Osteocyte (in vitro differentiated cells): ENCODE measurements at regions not wholly inside any gene's neighbourhood (a gene's known extent, or its start where the extent isn't known, plus 50 kb on each side); places are given as distances from the start of the nearest gene placed in this dataset.

Source experiments
- DNase-seq: peaks from one replicate; pipeline ENCODE4 v3.0.0; 2021; ENCODE audit warnings: mixed read lengths; ENCODE audit not compliant: unreplicated experiment; ENCODE audit errors: extremely low spot score
- H3K27ac Mint-ChIP-seq: one replicate; pipeline ENCODE4 v1.8.0; 2021; ENCODE audit warnings: mild to moderate bottlenecking, mixed read lengths; ENCODE audit not compliant: unreplicated experiment
- H3K27me3 Mint-ChIP-seq: one replicate; pipeline ENCODE4 v1.8.0; 2021; ENCODE audit warnings: mixed read lengths; ENCODE audit not compliant: unreplicated experiment
- H3K36me3 Mint-ChIP-seq: one replicate; pipeline ENCODE4 v1.8.0; 2021; ENCODE audit warnings: mixed read lengths; ENCODE audit not compliant: unreplicated experiment
- H3K4me1 Mint-ChIP-seq: one replicate; pipeline ENCODE4 v1.8.0; 2021; ENCODE audit warnings: mixed read lengths; ENCODE audit not compliant: unreplicated experiment
- H3K4me3 Mint-ChIP-seq: one replicate; pipeline ENCODE4 v1.8.0; 2021; ENCODE audit warnings: mild to moderate bottlenecking, moderate library complexity, mixed read lengths; ENCODE audit not compliant: unreplicated experiment
- H3K9me3 Mint-ChIP-seq: one replicate; pipeline ENCODE4 v1.8.0; 2021; ENCODE audit warnings: mixed read lengths; ENCODE audit not compliant: unreplicated experiment
- TF ChIP-seq, protein P1 (sequence below): fragments of 200-600 bp; sonication (generic); IDR thresholded peaks from 2 replicates; pipeline ENCODE4 v1.5.0; 2021; ENCODE audit warnings: antibody characterized with exemption, mild to moderate bottlenecking, moderate library complexity

DNA sequence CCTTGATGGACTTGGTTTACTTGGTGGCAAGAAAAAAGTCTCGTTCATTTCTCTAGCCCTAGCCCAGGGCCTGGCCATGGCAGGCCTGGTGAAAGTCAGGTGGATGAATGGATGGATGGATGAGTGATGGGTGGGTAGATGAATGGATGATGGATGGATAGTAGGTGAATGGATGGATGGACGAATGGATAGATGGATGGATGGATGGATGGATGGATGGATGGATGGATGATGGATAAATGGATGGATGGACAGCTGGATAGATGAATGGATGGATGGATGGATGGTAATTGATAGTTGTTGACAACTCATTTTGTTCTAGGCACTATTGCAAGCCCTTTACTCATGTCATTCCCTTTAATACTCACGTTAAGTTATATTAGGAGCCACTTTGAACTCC, 86.1 kb upstream of the ANO1 start:
- Mint-ChIP-seq H3K27ac (no peak overlapping the region), H3K27me3 (peaks cover 60% of the 10 kb centered on the region), H3K4me3 (no peak overlapping the region), H3K4me1 (no peaks in the 10 kb centered on the region), H3K36me3 (no peaks in the 10 kb centered on the region), H3K9me3 (no peaks in the 10 kb centered on the region)
- TF ChIP-seq, protein P1, sequence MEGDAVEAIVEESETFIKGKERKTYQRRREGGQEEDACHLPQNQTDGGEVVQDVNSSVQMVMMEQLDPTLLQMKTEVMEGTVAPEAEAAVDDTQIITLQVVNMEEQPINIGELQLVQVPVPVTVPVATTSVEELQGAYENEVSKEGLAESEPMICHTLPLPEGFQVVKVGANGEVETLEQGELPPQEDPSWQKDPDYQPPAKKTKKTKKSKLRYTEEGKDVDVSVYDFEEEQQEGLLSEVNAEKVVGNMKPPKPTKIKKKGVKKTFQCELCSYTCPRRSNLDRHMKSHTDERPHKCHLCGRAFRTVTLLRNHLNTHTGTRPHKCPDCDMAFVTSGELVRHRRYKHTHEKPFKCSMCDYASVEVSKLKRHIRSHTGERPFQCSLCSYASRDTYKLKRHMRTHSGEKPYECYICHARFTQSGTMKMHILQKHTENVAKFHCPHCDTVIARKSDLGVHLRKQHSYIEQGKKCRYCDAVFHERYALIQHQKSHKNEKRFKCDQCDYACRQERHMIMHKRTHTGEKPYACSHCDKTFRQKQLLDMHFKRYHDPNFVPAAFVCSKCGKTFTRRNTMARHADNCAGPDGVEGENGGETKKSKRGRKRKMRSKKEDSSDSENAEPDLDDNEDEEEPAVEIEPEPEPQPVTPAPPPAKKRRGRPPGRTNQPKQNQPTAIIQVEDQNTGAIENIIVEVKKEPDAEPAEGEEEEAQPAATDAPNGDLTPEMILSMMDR, result no peak
- no peak for DNase-seq

- TF ChIP-seq, protein P1, result no peak
- no peaks in the 10 kb centered on the region for H3K36me3 Mint-ChIP-seq
- H3K27me3 Mint-ChIP-seq, result peaks cover 57% of the 10 kb centered on the region
- no peaks in the 10 kb centered on the region for H3K9me3 Mint-ChIP-seq
- H3K4me1 Mint-ChIP-seq, result no peaks in the 10 kb centered on the region
- no peak overlapping the region for H3K27ac Mint-ChIP-seq
- H3K4me3 Mint-ChIP-seq, result no peak overlapping the region
- no peak for DNase-seq
Measured at GRCh38 chr11:69992943-69993694, 85.0 kb upstream of the ANO1 start.

DNA sequence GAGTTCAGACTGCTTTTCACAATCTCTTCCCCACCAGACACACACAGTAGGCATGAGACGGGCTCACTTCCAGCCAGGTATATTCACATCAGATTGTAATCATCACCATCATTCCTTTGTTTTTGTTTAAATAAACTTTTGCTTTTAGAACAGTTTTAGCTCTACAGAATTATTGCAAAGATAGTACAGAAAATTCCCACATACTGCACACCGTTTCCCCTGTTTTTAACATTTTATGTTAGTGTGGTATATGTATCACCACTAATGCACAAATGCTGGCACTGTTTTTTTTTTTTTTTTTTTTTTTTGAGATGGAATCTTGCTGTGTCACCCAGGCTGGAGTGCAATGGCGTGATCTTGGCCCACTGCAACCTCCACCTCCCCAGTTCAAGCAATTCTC, 83.3 kb upstream of the ANO1 start:
- TF ChIP-seq, protein P1, result no peak
- no peak overlapping the region for H3K27ac Mint-ChIP-seq
- DNase-seq, result no peak
- no peaks in the 10 kb centered on the region for H3K36me3 Mint-ChIP-seq
- no peak overlapping the region for H3K4me3 Mint-ChIP-seq
- H3K4me1 Mint-ChIP-seq, result no peaks in the 10 kb centered on the region
- H3K9me3 Mint-ChIP-seq, result no peaks in the 10 kb centered on the region
- H3K27me3 Mint-ChIP-seq, result peaks cover 53% of the 10 kb centered on the region

GRCh38 chr11:69995697-69996096, 82.4 kb upstream of the ANO1 start:
- no peaks in the 10 kb centered on the region for H3K36me3 Mint-ChIP-seq
- H3K4me1 Mint-ChIP-seq, result no peaks in the 10 kb centered on the region
- no peak overlapping the region for H3K27ac Mint-ChIP-seq
- DNase-seq, result no peak
- no peak overlapping the region for H3K4me3 Mint-ChIP-seq
- H3K27me3 Mint-ChIP-seq, result peaks cover 52% of the 10 kb centered on the region
- TF ChIP-seq, protein P1, result no peak
- no peaks in the 10 kb centered on the region for H3K9me3 Mint-ChIP-seq

DNA sequence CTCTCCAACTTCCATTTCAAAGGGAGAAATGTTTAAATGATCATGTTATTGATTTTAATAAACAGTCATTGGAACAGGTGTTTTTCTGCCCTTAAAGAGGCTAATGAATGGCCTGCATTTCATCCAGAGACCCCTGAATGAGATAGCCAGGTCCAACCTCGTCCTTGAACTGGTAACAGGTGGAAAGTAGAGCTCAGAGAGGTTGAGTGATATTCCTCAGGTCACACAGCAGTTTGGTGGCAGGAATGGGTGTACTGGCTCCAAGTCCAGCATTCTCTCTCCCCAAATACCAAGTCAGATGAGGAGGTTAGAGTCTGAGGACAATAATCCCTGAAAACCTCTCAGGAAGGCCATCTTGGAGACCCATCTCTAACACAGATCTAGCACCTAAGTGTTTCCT, 81.7 kb upstream of the ANO1 start:
- Mint-ChIP-seq H3K4me3 (no peak overlapping the region), H3K27ac (no peak overlapping the region), H3K36me3 (no peaks in the 10 kb centered on the region), H3K4me1 (no peaks in the 10 kb centered on the region), H3K9me3 (no peaks in the 10 kb centered on the region), H3K27me3 (peaks cover 51% of the 10 kb centered on the region)
- no peak for DNase-seq
- TF ChIP-seq, protein P1, result no peak
